GM12874 (cell line): ENCODE measurements at regions not wholly inside any gene's neighbourhood (a gene's known extent, or its start where the extent isn't known, plus 50 kb on each side); places are given as distances from the start of the nearest gene placed in this dataset.

Experiments used
- TF ChIP-seq, protein P1 (sequence below): IDR thresholded peaks from 2 replicates; pipeline ENCODE4 v1.5.1; 2011; ENCODE audit warnings: low read depth, mild to moderate bottlenecking, control low read depth, low read length, moderate library complexity; ENCODE audit not compliant: insufficient read depth

- TF ChIP-seq, protein P1, sequence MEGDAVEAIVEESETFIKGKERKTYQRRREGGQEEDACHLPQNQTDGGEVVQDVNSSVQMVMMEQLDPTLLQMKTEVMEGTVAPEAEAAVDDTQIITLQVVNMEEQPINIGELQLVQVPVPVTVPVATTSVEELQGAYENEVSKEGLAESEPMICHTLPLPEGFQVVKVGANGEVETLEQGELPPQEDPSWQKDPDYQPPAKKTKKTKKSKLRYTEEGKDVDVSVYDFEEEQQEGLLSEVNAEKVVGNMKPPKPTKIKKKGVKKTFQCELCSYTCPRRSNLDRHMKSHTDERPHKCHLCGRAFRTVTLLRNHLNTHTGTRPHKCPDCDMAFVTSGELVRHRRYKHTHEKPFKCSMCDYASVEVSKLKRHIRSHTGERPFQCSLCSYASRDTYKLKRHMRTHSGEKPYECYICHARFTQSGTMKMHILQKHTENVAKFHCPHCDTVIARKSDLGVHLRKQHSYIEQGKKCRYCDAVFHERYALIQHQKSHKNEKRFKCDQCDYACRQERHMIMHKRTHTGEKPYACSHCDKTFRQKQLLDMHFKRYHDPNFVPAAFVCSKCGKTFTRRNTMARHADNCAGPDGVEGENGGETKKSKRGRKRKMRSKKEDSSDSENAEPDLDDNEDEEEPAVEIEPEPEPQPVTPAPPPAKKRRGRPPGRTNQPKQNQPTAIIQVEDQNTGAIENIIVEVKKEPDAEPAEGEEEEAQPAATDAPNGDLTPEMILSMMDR: no peak
Observed at GRCh38 chr3:150327678-150328653, 80.1 kb upstream of the TSC22D2 start.

GRCh38 chr3:150324788-150325187 is 83.3 kb upstream of the TSC22D2 start:
- TF ChIP-seq, protein P1: no peak

- TF ChIP-seq, protein P1: no peak
Observed at GRCh38 chr3:150324245-150324644, 83.9 kb upstream of the TSC22D2 start.

DNA sequence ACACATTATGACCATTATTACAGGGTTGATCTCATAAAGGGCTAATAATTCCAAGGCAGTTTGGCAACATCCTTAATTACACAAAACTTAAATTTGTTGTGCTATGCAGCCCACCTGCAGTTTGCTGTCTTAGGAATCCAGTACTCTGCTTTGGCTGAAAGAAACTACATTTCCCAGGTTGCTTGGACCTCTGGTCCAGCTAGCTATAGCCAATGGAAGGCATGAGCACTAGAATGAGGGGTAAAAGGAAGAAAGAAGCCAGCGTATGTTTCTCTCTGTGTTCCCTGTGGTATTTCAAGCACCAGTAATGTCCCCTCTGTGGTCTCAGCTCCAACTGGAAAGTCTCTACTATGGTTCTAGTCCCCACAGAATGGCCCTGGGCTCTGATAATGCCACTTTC is 84.3 kb upstream of the TSC22D2 start:
- TF ChIP-seq, protein P1: no peak

GRCh38 chr3:150319900-150320299 is 88.2 kb upstream of the TSC22D2 start:
- TF ChIP-seq, protein P1: no peak

- TF ChIP-seq, protein P1: no peak
Observed at GRCh38 chr3:150317469-150317868, 90.6 kb upstream of the TSC22D2 start.

DNA sequence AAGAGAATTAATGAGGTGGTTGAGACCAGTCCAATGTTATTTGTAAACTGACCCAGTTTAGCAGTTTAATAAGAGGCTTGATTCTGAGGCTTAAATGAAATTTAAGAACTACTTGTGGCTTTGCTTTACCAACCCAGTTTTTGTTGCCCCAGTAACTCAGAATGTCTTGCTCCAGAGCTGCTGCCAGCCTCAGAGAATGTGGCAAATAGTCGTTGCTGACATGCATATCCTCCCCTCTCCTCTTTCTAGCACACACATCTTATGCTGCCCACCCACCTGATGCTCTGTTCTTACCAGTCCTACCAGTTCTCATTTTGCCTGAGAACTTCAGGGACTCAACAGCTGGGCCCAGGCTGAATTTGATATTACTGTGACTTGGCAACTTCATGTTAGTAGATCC is 92.4 kb upstream of the TSC22D2 start:
- TF ChIP-seq, protein P1: no peak
